WTC11 (cell line): ENCODE measurements at regions not wholly inside any gene's neighbourhood (a gene's known extent, or its start where the extent isn't known, plus 50 kb on each side); places are given as distances from the start of the nearest gene placed in this dataset.

Source experiments
- ATAC-seq: fragments of 200-7000 bp; cut with Tn5 transposase; 2 replicates; pipeline ENCODE4 v1.10.0; 2021; ENCODE audit warnings: mild to moderate bottlenecking, moderate library complexity
- CTCF ChIA-PET: fragments of 300-600 bp; sonication (Branson Sonifier 250); formaldehyde crosslinking; loops from one replicate; lab custom pipeline; 2021; ENCODE audit warnings: antibody characterized with exemption; lab: Charles Lee
- POLR2A ChIA-PET: fragments of 350-600 bp; sonication (Branson Sonifier 250); formaldehyde crosslinking; loops from one replicate; lab custom pipeline; 2021; ENCODE audit warnings: antibody characterized with exemption; lab: Charles Lee
- DNase-seq: peaks from one replicate; pipeline ENCODE4 v3.0.0; 2021; ENCODE audit warnings: low spot score
- H3K27ac Mint-ChIP-seq: 2 replicates; pipeline ENCODE4 v1.8.0; 2021; ENCODE audit warnings: mixed read lengths
- H3K27me3 Mint-ChIP-seq: 2 replicates; pipeline ENCODE4 v1.8.0; 2021; ENCODE audit warnings: low read depth, mild to moderate bottlenecking, moderate library complexity, mixed read lengths
- H3K36me3 Mint-ChIP-seq: 2 replicates; pipeline ENCODE4 v1.8.0; 2021; ENCODE audit warnings: mixed read lengths
- H3K4me1 Mint-ChIP-seq: 2 replicates; pipeline ENCODE4 v1.8.0; 2022; ENCODE audit warnings: mixed read lengths
- H3K4me3 Mint-ChIP-seq: 2 replicates; pipeline ENCODE4 v1.8.0; 2021; ENCODE audit warnings: mild to moderate bottlenecking, moderate library complexity, mixed read lengths
- H3K9me3 Mint-ChIP-seq: 2 replicates; pipeline ENCODE4 v1.8.0; 2021; ENCODE audit warnings: mixed read lengths
- ATF3 ChIP-seq: sonication (generic); formaldehyde crosslinking; conservative IDR thresholded peaks from 2 replicates; pipeline ENCODE4 v1.8.1; 2022; ENCODE audit warnings: mild to moderate bottlenecking, missing genetic modification reagents
- CREB1 ChIP-seq: sonication (generic); formaldehyde crosslinking; IDR thresholded peaks from 2 replicates; pipeline ENCODE4 v1.8.0; 2023; ENCODE audit warnings: mild to moderate bottlenecking, missing genetic modification reagents
- CTCF ChIP-seq: fragments of 200-600 bp; IDR thresholded peaks from 2 replicates; pipeline ENCODE4 v1.8.0; 2022; ENCODE audit warnings: antibody characterized with exemption
- E2F4 ChIP-seq: sonication (generic); formaldehyde crosslinking; IDR thresholded peaks from 2 replicates; pipeline ENCODE4 v1.8.1; 2022; ENCODE audit warnings: low read depth, mild to moderate bottlenecking, moderate library complexity, missing genetic modification reagents, borderline replicate concordance
- ELF4 ChIP-seq: sonication (generic); formaldehyde crosslinking; IDR thresholded peaks from 2 replicates; pipeline ENCODE4 v1.8.1; 2022; ENCODE audit warnings: low read depth, mild to moderate bottlenecking, moderate library complexity, missing genetic modification reagents
- GABPB1 ChIP-seq: sonication (generic); formaldehyde crosslinking; IDR thresholded peaks from 2 replicates; pipeline ENCODE4 v1.8.1; 2023; ENCODE audit warnings: mild to moderate bottlenecking, missing genetic modification reagents
- OVOL2 ChIP-seq: fragments of 250-450 bp; sonication (Bioruptor Pico); IDR thresholded peaks from 2 replicates; pipeline ENCODE4 v1.9.0; 2021; ENCODE audit warnings: mild to moderate bottlenecking, borderline replicate concordance
- RELA ChIP-seq: sonication (generic); formaldehyde crosslinking; IDR thresholded peaks from 2 replicates; pipeline ENCODE4 v1.8.1; 2022; ENCODE audit warnings: missing genetic modification reagents, mild to moderate bottlenecking, borderline replicate concordance
- SMAD4 ChIP-seq: sonication (generic); formaldehyde crosslinking; IDR thresholded peaks from 2 replicates; pipeline ENCODE4 v1.8.0; 2022; ENCODE audit warnings: mild to moderate bottlenecking, missing genetic modification reagents
- SP1 ChIP-seq: sonication (generic); formaldehyde crosslinking; conservative IDR thresholded peaks from 2 replicates; pipeline ENCODE4 v1.8.1; 2022; ENCODE audit warnings: missing genetic modification reagents
- TCF7 ChIP-seq: sonication (generic); formaldehyde crosslinking; IDR thresholded peaks from 2 replicates; pipeline ENCODE4 v1.8.0; 2022; ENCODE audit warnings: mild to moderate bottlenecking, low read depth, missing genetic modification reagents, moderate library complexity
- TEAD4 ChIP-seq: sonication (generic); formaldehyde crosslinking; IDR thresholded peaks from 2 replicates; pipeline ENCODE4 v1.8.0; 2022; ENCODE audit warnings: mild to moderate bottlenecking, missing genetic modification reagents
- TP53 ChIP-seq: sonication (generic); formaldehyde crosslinking; IDR thresholded peaks from 2 replicates; pipeline ENCODE4 v1.8.1; 2023; ENCODE audit warnings: mild to moderate bottlenecking, missing genetic modification reagents
- ZNF263 ChIP-seq: sonication (generic); formaldehyde crosslinking; IDR thresholded peaks from 2 replicates; pipeline ENCODE4 v1.8.1; 2022; ENCODE audit warnings: low read depth, mild to moderate bottlenecking, moderate library complexity, missing genetic modification reagents
- ZNF423 ChIP-seq: fragments of 250-450 bp; sonication (Bioruptor Pico); IDR thresholded peaks from 2 replicates; pipeline ENCODE4 v2.1.2; 2022; ENCODE audit warnings: mild to moderate bottlenecking, moderate library complexity
- ZNF425 ChIP-seq: fragments of 250-450 bp; sonication (Bioruptor Pico); conservative IDR thresholded peaks from 2 replicates; pipeline ENCODE4 v1.9.0; 2021; ENCODE audit warnings: mild to moderate bottlenecking
- ZNF532 ChIP-seq: fragments of 250-450 bp; sonication (Bioruptor Pico); IDR thresholded peaks from 2 replicates; pipeline ENCODE4 v1.9.0; 2021; ENCODE audit warnings: mild to moderate bottlenecking, borderline replicate concordance

DNA sequence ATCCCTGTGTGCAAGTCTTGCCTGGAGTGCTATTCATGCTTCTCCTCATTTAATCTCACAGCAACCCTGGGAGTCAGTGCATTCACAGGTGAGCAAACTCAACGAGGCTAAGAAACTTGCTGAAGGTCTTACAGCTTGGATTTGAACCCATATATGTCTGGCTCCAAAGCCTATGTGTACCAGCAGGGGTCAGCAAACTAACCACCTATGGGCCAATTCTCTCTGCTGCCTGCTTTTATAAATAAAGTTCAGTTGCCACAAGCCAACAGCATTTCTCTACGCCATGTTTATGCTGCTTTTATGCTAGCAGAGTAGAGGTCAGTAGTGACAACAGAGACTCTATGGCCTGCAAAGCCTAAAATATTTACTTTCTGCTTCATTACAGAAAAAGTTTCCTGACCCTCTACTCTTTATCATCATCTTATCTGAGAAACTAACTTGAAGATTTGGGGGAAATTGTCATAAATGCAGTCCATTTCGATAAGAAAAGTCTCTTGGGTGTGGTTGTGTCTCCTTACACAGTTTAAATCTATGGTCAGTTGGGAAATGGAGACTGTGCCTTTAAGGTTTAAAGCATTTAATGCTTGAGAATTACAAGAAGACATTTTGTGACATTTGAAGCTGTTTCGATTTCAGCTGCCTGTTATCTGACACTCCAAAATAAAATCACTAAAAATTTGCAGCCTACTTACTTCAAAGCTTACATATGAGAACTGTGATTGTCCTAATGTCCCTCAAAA, 137.7 kb downstream of the PRELID2 start:
- H3K27me3 Mint-ChIP-seq, result no peaks in the 10 kb centered on the region
- TF ChIP-seq ZNF263 (CRISPR knock-in tag), result no peak
- TF ChIP-seq CTCF, result 0 out of 2 replicates have a peak, but pooled peaks have one; percentile 46
- TF ChIP-seq OVOL2 (CRISPR knock-in tag), result no peak
- no peak for TF ChIP-seq SP1 (CRISPR knock-in tag)
- TF ChIP-seq, all 79 proteins: peak for 1
- ATAC-seq (peak; percentile 72), DNase-seq (peak; percentile 22)
- H3K4me3 Mint-ChIP-seq, result no peak overlapping the region
- no peaks in the 10 kb centered on the region for H3K9me3 Mint-ChIP-seq
- H3K27ac Mint-ChIP-seq, result no peak overlapping the region
- no peaks in the 10 kb centered on the region for H3K4me1 Mint-ChIP-seq
- ChIA-PET CTCF (interaction anchor here (0.5 to 1.9 kb wide), 24 partner anchors 9 to 1635 kb away, joined by 3 to 17 read pairs (median 3); partner anchors contain the start of gene PRELID2), POLR2A (no interaction called here)
- H3K36me3 Mint-ChIP-seq, result no peaks in the 10 kb centered on the region

DNA sequence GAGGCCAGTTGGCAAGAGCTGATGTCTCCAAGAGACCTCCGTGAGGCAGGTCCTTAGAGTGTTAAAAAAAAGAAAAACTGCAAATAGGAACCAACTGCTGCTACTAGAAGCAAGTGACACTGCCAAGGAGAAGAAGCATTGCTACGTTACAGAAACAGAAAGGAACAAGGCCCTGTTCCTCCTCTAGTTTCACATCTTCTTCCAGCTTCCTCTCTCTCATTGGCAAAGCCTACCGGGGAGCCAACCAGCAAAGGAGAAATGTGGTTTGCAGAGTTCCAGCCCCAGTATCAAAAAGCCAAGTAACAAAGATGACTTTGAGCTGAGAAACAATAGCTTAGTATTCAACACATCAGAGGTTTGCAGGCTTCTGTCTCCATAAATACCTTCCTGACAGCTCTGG, 145.9 kb downstream of the PRELID2 start:
- no peak overlapping the region for H3K4me3 Mint-ChIP-seq
- no peaks in the 10 kb centered on the region for H3K4me1 Mint-ChIP-seq
- no peaks in the 10 kb centered on the region for H3K9me3 Mint-ChIP-seq
- ChIA-PET POLR2A (no interaction called here), CTCF (interaction anchor here (0.9 to 1.7 kb wide), 3 partner anchors 7 to 452 kb away, joined by 3 read pairs; no protein-coding TSS in a partner anchor)
- H3K27me3 Mint-ChIP-seq, result no peaks in the 10 kb centered on the region
- no peak for TF ChIP-seq GABPB1 (CRISPR knock-in tag)
- no peak for TF ChIP-seq TEAD4 (CRISPR knock-in tag)
- TF ChIP-seq ZNF425 (CRISPR knock-in tag), result no peak
- no peak for TF ChIP-seq ELF4
- TF ChIP-seq TCF7, result no peak
- no peak for TF ChIP-seq CREB1 (CRISPR knock-in tag)
- TF ChIP-seq ATF3 (CRISPR knock-in tag), result no peak
- TF ChIP-seq SMAD4 (CRISPR knock-in tag), result no peak
- TF ChIP-seq RELA (CRISPR knock-in tag), result no peak
- no peak for TF ChIP-seq ZNF423 (CRISPR knock-in tag)
- TF ChIP-seq TP53 (CRISPR knock-in tag), result no peak
- TF ChIP-seq E2F4, result no peak
- no peak for TF ChIP-seq ZNF532 (CRISPR knock-in tag)
- ATAC-seq, result no peak
- no peak for DNase-seq
- no peak overlapping the region for H3K27ac Mint-ChIP-seq
- H3K36me3 Mint-ChIP-seq, result no peaks in the 10 kb centered on the region
